Hepatocyte (in vitro differentiated cells): ENCODE measurements at regions not wholly inside any gene's neighbourhood (a gene's known extent, or its start where the extent isn't known, plus 50 kb on each side); places are given as distances from the start of the nearest gene placed in this dataset.

ENCODE experiments used
- CTCF ChIP-seq: fragments of 200-600 bp; sonication (generic); IDR thresholded peaks from 2 replicates; pipeline ENCODE4 v1.5.1; 2016; ENCODE audit warnings: antibody characterized with exemption, mild to moderate bottlenecking; ENCODE audit not compliant: poor library complexity
- EZH2 ChIP-seq: fragments of 200-600 bp; sonication (generic); IDR thresholded peaks from 2 replicates; pipeline ENCODE4 v1.6.1; 2016; ENCODE audit warnings: antibody characterized with exemption, mild to moderate bottlenecking, borderline replicate concordance

- no peak for TF ChIP-seq CTCF
- no peak for TF ChIP-seq EZH2
Measured at GRCh38 chr11:86119906-86120305, 51.0 kb upstream of the PICALM start.
